HG03159 (cell line): ENCODE measurements at regions not wholly inside any gene's neighbourhood (a gene's known extent, or its start where the extent isn't known, plus 50 kb on each side); places are given as distances from the start of the nearest gene placed in this dataset.

ENCODE experiments used
- ATAC-seq: cut with Tn5 transposase; IDR thresholded peaks from one replicate; pipeline ENCODE4 v1.9.1; 2021; ENCODE audit warnings: mild to moderate bottlenecking, moderate library complexity; ENCODE audit not compliant: unreplicated experiment

- no peak for ATAC-seq
These were observed 271.1 kb upstream of the CHD6 start for GRCh38 chr20:41889126-41889843.

GRCh38 chr20:41888434-41888833 lies 270.3 kb upstream of the CHD6 start:
- no peak for ATAC-seq

GRCh38 chr20:41887500-41887899 lies 269.3 kb upstream of the CHD6 start:
- ATAC-seq: no peak

- ATAC-seq: no peak
These were observed 263.4 kb upstream of the CHD6 start for GRCh38 chr20:41881466-41882046.

GRCh38 chr20:41879123-41879522 lies 260.9 kb upstream of the CHD6 start:
- ATAC-seq: no peak

GRCh38 chr20:41877911-41878310 lies 259.7 kb upstream of the CHD6 start:
- no peak for ATAC-seq

- ATAC-seq: no peak
These were observed 256.5 kb upstream of the CHD6 start for GRCh38 chr20:41874658-41875057.

- no peak for ATAC-seq
These were observed 254.8 kb upstream of the CHD6 start for GRCh38 chr20:41872930-41873329.

- no peak for ATAC-seq
These were observed 252.8 kb upstream of the CHD6 start for GRCh38 chr20:41870869-41871462.

GRCh38 chr20:41869261-41869660 lies 251.1 kb upstream of the CHD6 start:
- no peak for ATAC-seq

- ATAC-seq: no peak
These were observed 247.8 kb upstream of the CHD6 start for GRCh38 chr20:41865938-41866337.

- no peak for ATAC-seq
These were observed 244.3 kb upstream of the CHD6 start for GRCh38 chr20:41862476-41862875.

- no peak for ATAC-seq
These were observed 243.7 kb upstream of the CHD6 start for GRCh38 chr20:41861772-41862422.

GRCh38 chr20:41854765-41855164 lies 236.6 kb upstream of the CHD6 start:
- ATAC-seq: no peak

GRCh38 chr20:41853806-41854205 lies 235.6 kb upstream of the CHD6 start:
- ATAC-seq: no peak

- no peak for ATAC-seq
These were observed 230.0 kb upstream of the CHD6 start for GRCh38 chr20:41848180-41848579.

GRCh38 chr20:41837669-41838224 lies 219.6 kb upstream of the CHD6 start:
- ATAC-seq: no peak

GRCh38 chr20:41833739-41834138 lies 215.6 kb upstream of the CHD6 start:
- ATAC-seq: no peak

- no peak for ATAC-seq
These were observed 212.5 kb upstream of the CHD6 start for GRCh38 chr20:41830702-41831101.

GRCh38 chr20:41819436-41819835 lies 201.3 kb upstream of the CHD6 start:
- no peak for ATAC-seq

- no peak for ATAC-seq
These were observed 200.8 kb upstream of the CHD6 start for GRCh38 chr20:41818991-41819390.

- no peak for ATAC-seq
These were observed 200.2 kb upstream of the CHD6 start for GRCh38 chr20:41818369-41818768.
